D721Med (cell line): ENCODE measurements at regions not wholly inside any gene's neighbourhood (a gene's known extent, or its start where the extent isn't known, plus 50 kb on each side); places are given as distances from the start of the nearest gene placed in this dataset.

Experiments used
- DNase-seq: peaks from one replicate; pipeline ENCODE4 v3.0.0; 2011; ENCODE audit warnings: low spot score; ENCODE audit not compliant: insufficient read length
- FAIRE-seq: peaks from 2 replicates; lab custom pipeline; 2011; peaks lifted over from hg19 to GRCh38; lab: Jason Lieb, UNC
- CTCF ChIP-seq: IDR thresholded peaks from 2 replicates; pipeline ENCODE4 v1.5.1; 2012; ENCODE audit warnings: mild to moderate bottlenecking, control low read depth; ENCODE audit not compliant: insufficient read depth; ENCODE audit errors: missing control alignments

DNA sequence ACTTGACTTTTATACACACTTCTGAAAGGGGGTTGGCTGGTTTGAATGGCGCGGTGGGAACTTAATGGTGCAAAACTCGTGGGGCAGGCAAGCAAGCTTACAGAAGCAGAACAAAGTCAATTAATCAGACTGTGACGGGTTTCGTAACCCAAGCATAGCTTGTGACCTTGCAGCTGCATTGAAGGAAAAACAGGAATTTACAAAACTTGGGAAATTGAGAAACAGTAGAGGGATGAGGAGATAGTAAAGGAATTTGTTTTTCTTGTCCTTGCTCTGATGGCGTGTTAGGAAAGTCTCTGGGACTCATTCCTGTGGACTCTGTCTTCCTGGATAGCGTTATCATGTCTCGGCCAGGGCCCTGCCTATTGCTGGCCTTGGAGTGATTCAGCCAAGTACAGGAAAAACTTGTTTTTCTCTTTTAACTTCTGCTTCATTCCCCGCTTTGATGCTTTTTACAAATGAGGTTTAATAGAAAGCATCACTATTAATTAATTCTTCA lies 220.0 kb upstream of the KCND2 start:
- no peak for TF ChIP-seq CTCF
- DNase-seq: no peak
- FAIRE-seq: no peak

GRCh38 chr7:120053390-120053961 lies 219.5 kb upstream of the KCND2 start:
- TF ChIP-seq CTCF: no peak
- DNase-seq (no peak), FAIRE-seq (no peak)

- DNase-seq: no peak
- TF ChIP-seq CTCF: no peak
- FAIRE-seq: no peak
Measured at GRCh38 chr7:120054376-120055100, 218.4 kb upstream of the KCND2 start.

GRCh38 chr7:120055300-120055699 lies 217.7 kb upstream of the KCND2 start:
- FAIRE-seq (no peak), DNase-seq (no peak)
- no peak for TF ChIP-seq CTCF

DNA sequence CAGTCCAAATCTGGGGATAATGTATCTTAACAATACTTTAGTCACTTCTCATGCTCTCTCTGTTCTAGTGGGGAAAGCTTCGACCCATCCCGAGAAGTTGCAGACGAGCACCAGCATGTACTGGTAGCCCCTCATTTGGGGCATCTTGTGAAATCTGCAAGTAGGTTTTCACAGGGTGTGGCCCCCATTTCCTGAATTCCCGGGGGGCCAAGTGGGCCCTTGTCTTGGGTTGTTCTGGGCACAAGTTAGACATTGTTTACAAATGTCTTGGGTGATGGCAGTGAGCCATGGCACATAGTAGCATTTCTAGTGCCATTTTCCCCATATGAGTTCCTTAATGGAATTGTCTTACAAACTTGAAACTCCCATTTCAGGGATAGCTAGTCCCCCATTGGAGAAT lies 216.7 kb upstream of the KCND2 start:
- TF ChIP-seq CTCF: no peak
- FAIRE-seq: no peak

GRCh38 chr7:120059641-120060040 lies 213.3 kb upstream of the KCND2 start:
- FAIRE-seq (no peak), DNase-seq (no peak)
- TF ChIP-seq CTCF: no peak

More for the DNA sequence above, 216.7 kb upstream of the KCND2 start:
- no peak for DNase-seq

- no peak for DNase-seq
- FAIRE-seq: no peak
- TF ChIP-seq CTCF: no peak
Measured at GRCh38 chr7:120060281-120060680, 212.7 kb upstream of the KCND2 start.
